AG10803 (cell line): ENCODE measurements at regions not wholly inside any gene's neighbourhood (a gene's known extent, or its start where the extent isn't known, plus 50 kb on each side); places are given as distances from the start of the nearest gene placed in this dataset.

Experiments used
- DNase-seq: peaks from one replicate; pipeline ENCODE4 v3.0.0; 2010; ENCODE audit warnings: low read depth
- H3K4me3 ChIP-seq: 2 replicates; pipeline ENCODE4 v1.5.1; 2011; ENCODE audit warnings: mild to moderate bottlenecking, low read length, control low read depth
- TF ChIP-seq, protein P1 (sequence below): conservative IDR thresholded peaks from 2 replicates; pipeline ENCODE4 v1.5.1; 2011; ENCODE audit warnings: mild to moderate bottlenecking, low read length, control low read depth, inconsistent platforms

- TF ChIP-seq, protein P1, sequence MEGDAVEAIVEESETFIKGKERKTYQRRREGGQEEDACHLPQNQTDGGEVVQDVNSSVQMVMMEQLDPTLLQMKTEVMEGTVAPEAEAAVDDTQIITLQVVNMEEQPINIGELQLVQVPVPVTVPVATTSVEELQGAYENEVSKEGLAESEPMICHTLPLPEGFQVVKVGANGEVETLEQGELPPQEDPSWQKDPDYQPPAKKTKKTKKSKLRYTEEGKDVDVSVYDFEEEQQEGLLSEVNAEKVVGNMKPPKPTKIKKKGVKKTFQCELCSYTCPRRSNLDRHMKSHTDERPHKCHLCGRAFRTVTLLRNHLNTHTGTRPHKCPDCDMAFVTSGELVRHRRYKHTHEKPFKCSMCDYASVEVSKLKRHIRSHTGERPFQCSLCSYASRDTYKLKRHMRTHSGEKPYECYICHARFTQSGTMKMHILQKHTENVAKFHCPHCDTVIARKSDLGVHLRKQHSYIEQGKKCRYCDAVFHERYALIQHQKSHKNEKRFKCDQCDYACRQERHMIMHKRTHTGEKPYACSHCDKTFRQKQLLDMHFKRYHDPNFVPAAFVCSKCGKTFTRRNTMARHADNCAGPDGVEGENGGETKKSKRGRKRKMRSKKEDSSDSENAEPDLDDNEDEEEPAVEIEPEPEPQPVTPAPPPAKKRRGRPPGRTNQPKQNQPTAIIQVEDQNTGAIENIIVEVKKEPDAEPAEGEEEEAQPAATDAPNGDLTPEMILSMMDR: no peak
- no peak for DNase-seq
- no peak overlapping the region for H3K4me3 ChIP-seq
Measured at GRCh38 chr13:85536706-85537105, 262.5 kb downstream of the SLITRK6 start.

DNA sequence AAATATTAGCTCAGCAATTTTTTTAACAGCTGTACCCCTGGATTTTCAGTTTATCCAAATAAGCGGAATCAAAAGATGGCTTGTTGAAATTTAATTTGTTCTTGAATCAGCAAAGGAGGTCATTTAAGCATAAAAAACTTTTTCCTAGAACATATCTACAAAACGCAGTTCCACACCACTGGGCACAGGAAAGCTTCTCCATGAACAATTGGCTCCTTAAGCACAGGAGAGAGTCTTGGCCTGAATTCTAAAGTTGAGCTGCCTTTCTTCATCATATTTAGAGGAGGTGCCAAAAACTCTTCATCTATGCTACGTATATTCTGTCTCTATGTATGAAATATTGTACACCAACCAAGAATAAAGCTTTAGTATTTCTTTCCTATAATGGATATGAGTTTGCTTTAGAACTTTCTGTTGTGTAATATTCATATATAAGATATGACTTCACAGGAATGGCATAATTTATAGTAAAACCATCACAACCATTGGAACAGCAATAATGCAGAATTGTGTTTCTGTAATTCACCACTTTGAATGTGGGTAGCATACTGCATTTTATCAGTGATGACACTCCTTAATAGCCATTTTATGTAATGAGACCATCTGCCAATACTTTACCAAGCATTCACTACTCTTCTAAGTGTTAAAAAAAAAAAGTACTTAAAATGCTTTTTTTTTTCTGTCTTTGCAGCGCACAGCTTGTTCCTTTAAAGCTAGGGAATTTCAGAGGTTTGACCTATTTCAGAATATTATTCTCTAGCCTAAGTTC lies 263.7 kb downstream of the SLITRK6 start:
- DNase-seq: no peak
- TF ChIP-seq, protein P1: no peak
- H3K4me3 ChIP-seq: no peak overlapping the region

DNA sequence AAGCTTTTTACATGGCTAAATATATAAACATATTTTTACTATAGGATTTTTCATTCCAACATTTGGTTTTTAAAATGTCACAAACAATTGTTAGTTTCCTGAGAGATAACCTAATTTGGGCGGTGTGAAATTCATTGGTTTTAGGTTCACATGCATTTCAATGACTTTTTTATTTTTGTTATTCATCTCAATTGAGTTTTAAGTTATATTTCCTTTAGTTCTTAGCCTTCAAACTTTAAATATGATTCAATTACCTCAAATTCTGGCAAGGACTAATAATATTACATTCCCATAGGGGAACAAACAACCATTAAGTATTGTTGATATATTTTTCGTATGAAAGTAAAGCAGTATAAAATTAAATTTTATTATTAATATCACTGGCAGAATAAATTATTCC lies 265.3 kb downstream of the SLITRK6 start:
- TF ChIP-seq, protein P1: no peak
- DNase-seq: no peak

GRCh38 chr13:85529218-85529594 lies 270.0 kb downstream of the SLITRK6 start:
- peak; percentile 18 for DNase-seq
- no peak overlapping the region for H3K4me3 ChIP-seq
- TF ChIP-seq, protein P1: no peak

More for the DNA sequence above, 265.3 kb downstream of the SLITRK6 start:
- H3K4me3 ChIP-seq: no peak overlapping the region

DNA sequence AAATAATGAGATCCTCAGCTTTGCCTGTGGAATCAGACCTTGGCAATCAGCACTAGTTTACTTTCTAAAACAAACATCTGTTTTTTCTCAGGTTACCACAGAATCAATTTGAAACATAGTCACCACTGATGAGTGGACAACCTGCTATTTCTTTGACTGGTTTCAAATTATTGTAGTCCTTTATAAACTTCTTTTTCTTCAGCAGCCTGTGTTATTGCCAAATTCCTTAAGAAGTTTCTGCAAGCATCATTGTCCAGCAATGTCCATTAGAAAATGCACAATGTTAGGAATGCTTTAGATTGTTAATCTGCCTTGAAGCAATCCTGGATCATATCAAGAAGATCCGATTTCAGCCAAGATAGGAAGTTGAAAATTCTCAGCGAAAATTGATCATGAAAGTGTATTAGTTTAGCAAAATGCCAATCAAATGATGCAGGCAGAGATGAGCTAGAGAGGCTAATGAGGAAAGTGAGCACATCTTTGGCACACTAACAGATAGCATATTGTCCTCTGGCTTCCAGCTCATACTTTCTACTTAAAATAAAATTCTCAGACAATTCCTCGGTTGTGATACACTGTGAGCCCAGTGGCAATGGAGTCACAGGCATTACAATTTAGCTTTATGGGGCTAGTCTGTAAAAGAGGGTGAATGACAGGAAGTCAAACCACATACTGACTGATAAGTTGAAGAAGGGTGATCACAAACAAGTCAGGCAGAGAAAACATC lies 270.6 kb downstream of the SLITRK6 start:
- H3K4me3 ChIP-seq: no peak overlapping the region
- TF ChIP-seq, protein P1: no peak
- DNase-seq: peak; percentile 74

DNA sequence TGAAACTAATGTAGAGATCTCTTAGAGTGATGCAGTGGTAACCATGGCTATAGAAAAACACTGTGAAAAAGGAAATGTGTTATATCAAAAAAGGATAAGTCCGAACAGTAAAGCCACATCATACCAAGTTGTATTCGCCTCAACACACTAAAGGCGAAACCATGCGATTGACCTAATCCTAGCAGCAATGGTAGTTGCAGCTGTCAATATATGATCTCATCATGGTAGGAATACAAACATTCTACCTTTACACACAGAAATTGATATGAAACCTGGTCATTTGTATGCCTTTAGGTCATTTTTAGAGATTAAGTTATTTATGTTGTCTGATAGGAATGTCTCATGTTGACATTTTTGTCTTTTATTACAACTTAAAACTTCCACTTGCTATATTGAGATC lies 271.9 kb downstream of the SLITRK6 start:
- no peak overlapping the region for H3K4me3 ChIP-seq
- DNase-seq: no peak
- TF ChIP-seq, protein P1: no peak

- no peak overlapping the region for H3K4me3 ChIP-seq
- TF ChIP-seq, protein P1: no peak
- DNase-seq: no peak
Measured at GRCh38 chr13:85525411-85525810, 273.8 kb downstream of the SLITRK6 start.
